ENCODE measurements at regions not wholly inside any gene's neighbourhood (a gene's known extent, or its start where the extent isn't known, plus 50 kb on each side); places are given as distances from the start of the nearest gene placed in this dataset.
A peak's percentile ranks its signal among the peaks of the same experiment; 100 is the strongest.
"Not testable (repeated sequence)": the region's sequence is repeated elsewhere in the genome, so short reads cannot be mapped to it uniquely, and the experiment has no call there.

- H3K9me3 ChIP-seq: no peaks in the 10 kb centered on the region
- WGBS, 2 donors: 86 to 87% methylated on average over 7 of the region's 7 CpGs
- DNase-seq: no peak
- no peak for TF ChIP-seq CTCF (IDR thresholded peaks at IDR 0.05)
- no peak for TF ChIP-seq POLR2A (IDR thresholded peaks at IDR 0.05)
- no peaks in the 10 kb centered on the region for H3K36me3 ChIP-seq (ENCODE audit: low read depth, missing control alignments)
- no peaks in the 10 kb centered on the region for H3K27me3 ChIP-seq
- no peaks in the 10 kb centered on the region for H3K4me1 ChIP-seq
- H3K4me3 ChIP-seq: no peak overlapping the region
- intact Hi-C loops (cut with DNase I; ENCODE audit: low total_unique reads): no loop called here
- no peak overlapping the region for H3K27ac ChIP-seq
Observed at GRCh38 chr2:55772109-55772980, 78.7 kb upstream of the PNPT1 start.

- TF ChIP-seq POLR2A (IDR thresholded peaks at IDR 0.05): no peak
- TF ChIP-seq CTCF (IDR thresholded peaks at IDR 0.05): peak in 1 of 3 experiments; percentile 41
- intact Hi-C loops (cut with DNase I; ENCODE audit: low total_unique reads): no loop called here
- H3K36me3 ChIP-seq (ENCODE audit: low read depth, missing control alignments): no peaks in the 10 kb centered on the region
- H3K4me1 ChIP-seq: no peaks in the 10 kb centered on the region
- H3K4me3 ChIP-seq: no peak overlapping the region
- 36 to 40% methylated on average over 2 of the region's 2 CpGs for WGBS, 2 donors
- DNase-seq: no peak
- H3K27ac ChIP-seq: no peak overlapping the region
- H3K9me3 ChIP-seq: no peaks in the 10 kb centered on the region
- H3K27me3 ChIP-seq: no peaks in the 10 kb centered on the region
Observed at GRCh38 chr2:55771612-55772011, 78.0 kb upstream of the PNPT1 start.

- intact Hi-C loops (cut with DNase I; ENCODE audit: low total_unique reads): no loop called here
- Histone ChIP-seq H3K9me3 (no peaks in the 10 kb centered on the region), H3K36me3 (ENCODE audit: low read depth, missing control alignments) (no peaks in the 10 kb centered on the region), H3K27ac (no peak overlapping the region), H3K27me3 (no peaks in the 10 kb centered on the region), H3K4me3 (no peak overlapping the region), H3K4me1 (no peaks in the 10 kb centered on the region)
- 56 to 57% methylated on average over 2 of the region's 2 CpGs for WGBS, 2 donors
- TF ChIP-seq CTCF (IDR thresholded peaks at IDR 0.05) (no peak), POLR2A (IDR thresholded peaks at IDR 0.05) (no peak)
- no peak for DNase-seq
Observed at GRCh38 chr2:55768991-55769390, 75.3 kb upstream of the PNPT1 start.

GRCh38 chr2:55766947-55767346, 73.3 kb upstream of the PNPT1 start:
- Histone ChIP-seq H3K4me3 (no peak overlapping the region), H3K9me3 (no peaks in the 10 kb centered on the region), H3K4me1 (no peaks in the 10 kb centered on the region), H3K27ac (no peak overlapping the region), H3K27me3 (no peaks in the 10 kb centered on the region), H3K36me3 (ENCODE audit: low read depth, missing control alignments) (no peaks in the 10 kb centered on the region)
- intact Hi-C loops (cut with DNase I; ENCODE audit: low total_unique reads): no loop called here
- TF ChIP-seq CTCF (IDR thresholded peaks at IDR 0.05) (no peak), POLR2A (IDR thresholded peaks at IDR 0.05) (no peak)
- no peak for DNase-seq

GRCh38 chr2:55765708-55766107, 72.1 kb upstream of the PNPT1 start:
- intact Hi-C loops (cut with DNase I; ENCODE audit: low total_unique reads); H3K4me3 ChIP-seq; H3K36me3 ChIP-seq (ENCODE audit: low read depth, missing control alignments); H3K27ac ChIP-seq; H3K4me1 ChIP-seq; H3K9me3 ChIP-seq; H3K27me3 ChIP-seq; DNase-seq: not testable (repeated sequence)
- WGBS, 2 donors: 50 to 65% methylated on average over 2 of the region's 2 CpGs

Data from testis (tissue), 2 donors.